HG02623 (cell line): ENCODE measurements at regions not wholly inside any gene's neighbourhood (a gene's known extent, or its start where the extent isn't known, plus 50 kb on each side); places are given as distances from the start of the nearest gene placed in this dataset.

Experiments
- ATAC-seq: cut with Tn5 transposase; IDR thresholded peaks from one replicate; pipeline ENCODE4 v1.9.1; 2021; ENCODE audit warnings: moderate library complexity; ENCODE audit not compliant: unreplicated experiment

DNA sequence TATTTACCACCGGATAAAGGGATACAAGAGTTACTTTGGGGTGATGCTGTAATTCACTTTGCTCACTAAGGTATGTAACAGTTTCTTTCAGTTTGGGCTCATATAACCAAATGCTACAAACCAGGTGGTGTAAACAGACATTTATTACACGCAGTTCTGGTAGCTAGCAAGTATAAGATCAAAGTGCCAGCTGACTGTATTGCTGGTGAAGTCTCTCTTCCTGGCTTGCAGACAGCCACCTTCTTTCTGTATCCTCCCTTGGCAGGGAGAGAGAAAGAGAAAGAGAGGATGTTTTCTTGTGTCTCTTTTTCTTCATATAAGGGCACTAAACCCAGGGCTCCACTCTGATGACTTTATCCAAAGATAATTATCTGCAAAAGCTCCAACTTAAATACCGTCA lies 552.5 kb upstream of the FTMT start:
- ATAC-seq: no peak

DNA sequence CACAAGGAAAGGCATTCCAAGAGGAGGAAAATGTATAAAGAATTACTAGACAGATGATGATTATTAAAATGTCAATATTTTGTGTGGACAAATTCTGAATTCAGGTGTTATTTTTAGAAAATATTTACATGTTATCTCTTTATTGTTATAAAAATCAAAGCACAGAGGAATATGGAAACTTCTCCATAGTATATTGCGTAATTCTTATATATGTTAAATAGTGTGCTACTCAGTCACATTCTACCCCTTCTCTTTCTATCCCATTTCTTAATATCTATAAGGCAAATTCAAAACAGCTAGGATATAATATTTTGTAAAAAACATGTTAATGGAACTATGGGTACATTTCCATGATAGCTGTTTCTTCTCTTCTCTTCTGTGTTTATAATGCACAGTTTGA lies 546.8 kb upstream of the FTMT start:
- ATAC-seq: no peak

GRCh38 chr5:121313886-121314285 lies 537.8 kb upstream of the FTMT start:
- no peak for ATAC-seq

GRCh38 chr5:121315786-121316185 lies 535.9 kb upstream of the FTMT start:
- no peak for ATAC-seq

GRCh38 chr5:121319292-121319691 lies 532.4 kb upstream of the FTMT start:
- no peak for ATAC-seq

GRCh38 chr5:121325930-121326329 lies 525.8 kb upstream of the FTMT start:
- ATAC-seq: no peak

GRCh38 chr5:121350181-121350930 lies 501.3 kb upstream of the FTMT start:
- ATAC-seq: no peak

- no peak for ATAC-seq
Observed at GRCh38 chr5:121366515-121366914, 485.2 kb upstream of the FTMT start.

DNA sequence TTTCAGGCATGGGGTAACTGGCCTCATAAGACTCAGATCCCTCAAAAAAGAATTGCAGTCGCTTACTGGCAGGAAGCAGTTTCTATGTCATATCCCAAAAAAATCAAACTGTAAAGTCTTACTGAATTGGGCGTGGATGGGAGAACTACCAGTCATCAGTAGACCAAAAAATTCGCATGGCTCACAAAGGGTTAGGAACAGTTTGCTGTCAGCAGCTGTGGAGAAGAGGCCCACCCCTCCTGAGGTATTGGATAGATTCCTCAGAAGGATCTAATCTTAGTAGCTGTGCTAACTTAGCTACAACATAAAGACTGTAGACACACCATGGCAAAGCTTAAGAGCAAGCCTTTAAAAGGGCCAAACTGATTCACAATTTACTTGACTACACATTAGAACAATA lies 478.3 kb upstream of the FTMT start:
- ATAC-seq: no peak

DNA sequence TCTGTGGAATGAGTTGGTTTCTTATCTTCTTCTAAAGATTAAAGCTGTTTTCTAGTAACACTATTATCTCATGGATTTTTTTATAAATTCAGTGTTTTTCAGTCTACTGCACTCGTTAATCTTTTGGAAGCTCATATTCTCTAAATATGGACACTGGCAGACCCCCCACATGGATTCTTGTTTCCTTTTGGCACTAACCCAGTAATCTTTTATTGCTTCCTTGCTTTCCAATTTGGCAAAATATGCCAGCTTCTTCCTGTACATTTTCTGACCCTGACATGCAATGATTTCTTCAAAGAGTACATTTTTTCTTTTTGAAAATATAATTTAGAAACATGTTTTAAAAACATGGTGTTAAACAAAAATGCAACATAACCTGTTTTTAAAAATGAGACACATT lies 474.2 kb upstream of the FTMT start:
- ATAC-seq: no peak

DNA sequence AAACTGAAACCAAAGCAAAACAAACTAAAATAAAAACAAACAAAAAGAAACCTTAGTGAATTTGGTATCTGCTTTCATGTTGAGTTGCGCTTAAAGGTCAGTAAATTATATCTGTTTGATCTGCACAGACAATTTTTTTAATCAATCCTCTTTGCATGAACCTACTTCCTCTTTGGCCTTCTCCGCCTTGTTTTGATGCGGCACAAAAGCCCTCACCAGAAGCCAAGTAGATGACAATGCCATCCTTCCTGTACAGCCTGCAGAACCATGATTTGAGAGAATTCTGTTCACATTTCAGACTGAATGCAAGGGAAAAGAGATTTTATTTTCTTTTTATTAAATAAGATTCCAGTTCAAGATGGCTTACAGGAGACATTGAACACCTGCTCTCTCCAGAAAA lies 473.6 kb upstream of the FTMT start:
- ATAC-seq: no peak

DNA sequence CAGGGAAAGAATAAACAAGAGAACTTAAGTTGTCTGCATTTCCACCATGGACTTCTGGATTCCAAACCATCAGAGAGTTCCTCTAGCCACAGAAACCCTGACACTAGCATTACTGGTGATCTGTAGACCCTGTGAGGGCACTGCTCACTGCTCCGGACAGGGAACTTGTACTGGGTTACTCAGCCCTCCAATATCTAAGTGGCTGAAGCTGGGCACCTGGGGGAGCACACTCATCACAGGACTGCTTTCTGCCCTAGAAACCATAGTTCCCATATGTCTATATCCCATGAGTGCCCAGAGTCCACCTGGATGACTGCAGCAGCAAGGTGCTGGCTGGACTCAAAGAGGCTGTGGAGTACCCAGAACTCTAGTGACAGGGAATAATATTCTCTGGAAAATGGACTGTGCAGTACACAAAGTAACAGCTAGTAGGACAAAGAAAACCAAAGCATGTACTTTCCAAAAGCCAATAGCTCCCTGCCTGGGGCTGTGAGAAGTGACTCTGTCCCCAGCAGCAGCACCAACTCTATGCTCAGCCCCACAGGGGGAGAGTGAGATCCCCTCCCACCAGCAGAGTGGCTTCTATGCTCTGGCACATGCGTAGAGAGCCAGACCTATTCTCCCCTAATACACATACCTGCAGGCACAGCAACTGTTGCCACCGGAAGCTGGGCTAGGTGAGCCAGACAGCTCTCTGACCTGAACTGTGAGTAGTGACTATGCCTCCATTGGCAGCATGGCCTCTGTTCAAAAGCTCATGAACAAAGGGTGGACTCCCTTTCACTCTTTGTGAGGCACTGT lies 472.9 kb upstream of the FTMT start:
- ATAC-seq: no peak

- no peak for ATAC-seq
Observed at GRCh38 chr5:121380066-121380465, 471.6 kb upstream of the FTMT start.

- ATAC-seq: no peak
Observed at GRCh38 chr5:121384359-121384758, 467.3 kb upstream of the FTMT start.

- no peak for ATAC-seq
Observed at GRCh38 chr5:121386334-121386733, 465.3 kb upstream of the FTMT start.

GRCh38 chr5:121396716-121397115 lies 455.0 kb upstream of the FTMT start:
- no peak for ATAC-seq

DNA sequence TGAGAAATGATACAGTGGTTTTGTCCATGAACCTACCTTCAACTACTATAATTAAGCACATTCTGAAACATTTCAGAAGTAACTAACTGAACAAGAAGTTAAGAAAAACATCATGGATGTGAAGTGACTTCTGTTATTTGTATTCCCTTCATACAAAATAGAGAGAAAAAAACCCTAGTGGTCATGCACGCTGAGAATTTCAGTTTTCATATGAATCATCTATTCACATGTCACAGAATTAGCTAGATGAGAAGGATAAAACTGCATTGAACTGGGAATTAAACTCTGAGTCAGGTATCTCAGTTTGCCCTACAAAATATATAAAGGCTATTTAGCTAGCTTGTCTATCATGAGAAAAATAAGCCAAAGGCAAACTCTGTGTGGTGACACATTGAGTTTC lies 451.8 kb upstream of the FTMT start:
- peak; percentile 83 for ATAC-seq

GRCh38 chr5:121408778-121409177 lies 442.9 kb upstream of the FTMT start:
- no peak for ATAC-seq

GRCh38 chr5:121415270-121415669 lies 436.4 kb upstream of the FTMT start:
- no peak for ATAC-seq

- no peak for ATAC-seq
Observed at GRCh38 chr5:121421646-121422045, 430.0 kb upstream of the FTMT start.

DNA sequence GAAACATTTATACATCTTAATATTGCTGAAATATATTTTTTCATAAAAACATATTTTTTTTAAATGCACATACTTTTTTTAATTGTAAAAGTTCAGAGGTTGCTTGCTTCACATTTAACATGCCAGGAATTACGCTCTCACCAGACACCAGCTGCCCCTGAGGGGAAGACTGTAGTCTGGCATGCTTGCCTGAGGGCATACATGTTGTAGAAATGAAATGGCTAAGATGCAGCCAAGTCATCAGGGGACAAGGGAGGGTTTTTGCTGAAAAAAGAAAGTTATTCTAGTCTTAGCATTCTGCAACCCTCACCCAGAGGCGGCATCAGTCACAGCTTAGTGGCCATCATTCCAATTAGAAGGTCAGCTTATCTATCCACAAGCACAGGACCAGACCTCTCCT lies 426.7 kb upstream of the FTMT start:
- no peak for ATAC-seq

GRCh38 chr5:121426153-121426552 lies 425.5 kb upstream of the FTMT start:
- no peak for ATAC-seq
